ENCODE measurements at regions not wholly inside any gene's neighbourhood (a gene's known extent, or its start where the extent isn't known, plus 50 kb on each side); places are given as distances from the start of the nearest gene placed in this dataset.

DNA sequence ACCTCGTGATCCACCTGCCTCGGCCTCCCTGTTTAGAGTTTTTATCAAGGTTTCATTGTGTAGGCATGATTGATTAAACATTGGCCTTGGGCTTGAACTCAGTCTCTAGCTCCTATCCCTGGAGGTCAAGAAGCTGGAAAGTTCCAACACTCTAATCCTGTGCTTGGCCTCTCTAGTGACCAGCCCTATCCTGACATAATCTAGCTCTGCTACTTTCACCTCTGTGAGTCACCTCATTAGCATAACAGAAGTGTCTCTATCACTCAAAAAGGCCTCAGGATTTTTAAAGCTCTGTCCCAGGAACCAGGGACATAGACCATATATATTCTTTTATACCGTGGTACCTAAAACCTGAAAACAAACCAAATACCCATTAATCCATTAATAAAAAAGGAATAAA is 377.5 kb downstream of the CENPC start:
- TF ChIP-seq, protein P1, sequence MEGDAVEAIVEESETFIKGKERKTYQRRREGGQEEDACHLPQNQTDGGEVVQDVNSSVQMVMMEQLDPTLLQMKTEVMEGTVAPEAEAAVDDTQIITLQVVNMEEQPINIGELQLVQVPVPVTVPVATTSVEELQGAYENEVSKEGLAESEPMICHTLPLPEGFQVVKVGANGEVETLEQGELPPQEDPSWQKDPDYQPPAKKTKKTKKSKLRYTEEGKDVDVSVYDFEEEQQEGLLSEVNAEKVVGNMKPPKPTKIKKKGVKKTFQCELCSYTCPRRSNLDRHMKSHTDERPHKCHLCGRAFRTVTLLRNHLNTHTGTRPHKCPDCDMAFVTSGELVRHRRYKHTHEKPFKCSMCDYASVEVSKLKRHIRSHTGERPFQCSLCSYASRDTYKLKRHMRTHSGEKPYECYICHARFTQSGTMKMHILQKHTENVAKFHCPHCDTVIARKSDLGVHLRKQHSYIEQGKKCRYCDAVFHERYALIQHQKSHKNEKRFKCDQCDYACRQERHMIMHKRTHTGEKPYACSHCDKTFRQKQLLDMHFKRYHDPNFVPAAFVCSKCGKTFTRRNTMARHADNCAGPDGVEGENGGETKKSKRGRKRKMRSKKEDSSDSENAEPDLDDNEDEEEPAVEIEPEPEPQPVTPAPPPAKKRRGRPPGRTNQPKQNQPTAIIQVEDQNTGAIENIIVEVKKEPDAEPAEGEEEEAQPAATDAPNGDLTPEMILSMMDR (IDR thresholded peaks at IDR 0.05; ENCODE audit: insufficient read depth, low read length), result no peak
- TF ChIP-seq POLR2AphosphoS5 (IDR thresholded peaks at IDR 0.05; ENCODE audit: low read depth) (no peak), SPI1 (IDR thresholded peaks at IDR 0.05; ENCODE audit: borderline replicate concordance, low read depth) (no peak), GABPA (IDR thresholded peaks at IDR 0.05; ENCODE audit: low read depth) (no peak)
- TF ChIP-seq, protein P2, sequence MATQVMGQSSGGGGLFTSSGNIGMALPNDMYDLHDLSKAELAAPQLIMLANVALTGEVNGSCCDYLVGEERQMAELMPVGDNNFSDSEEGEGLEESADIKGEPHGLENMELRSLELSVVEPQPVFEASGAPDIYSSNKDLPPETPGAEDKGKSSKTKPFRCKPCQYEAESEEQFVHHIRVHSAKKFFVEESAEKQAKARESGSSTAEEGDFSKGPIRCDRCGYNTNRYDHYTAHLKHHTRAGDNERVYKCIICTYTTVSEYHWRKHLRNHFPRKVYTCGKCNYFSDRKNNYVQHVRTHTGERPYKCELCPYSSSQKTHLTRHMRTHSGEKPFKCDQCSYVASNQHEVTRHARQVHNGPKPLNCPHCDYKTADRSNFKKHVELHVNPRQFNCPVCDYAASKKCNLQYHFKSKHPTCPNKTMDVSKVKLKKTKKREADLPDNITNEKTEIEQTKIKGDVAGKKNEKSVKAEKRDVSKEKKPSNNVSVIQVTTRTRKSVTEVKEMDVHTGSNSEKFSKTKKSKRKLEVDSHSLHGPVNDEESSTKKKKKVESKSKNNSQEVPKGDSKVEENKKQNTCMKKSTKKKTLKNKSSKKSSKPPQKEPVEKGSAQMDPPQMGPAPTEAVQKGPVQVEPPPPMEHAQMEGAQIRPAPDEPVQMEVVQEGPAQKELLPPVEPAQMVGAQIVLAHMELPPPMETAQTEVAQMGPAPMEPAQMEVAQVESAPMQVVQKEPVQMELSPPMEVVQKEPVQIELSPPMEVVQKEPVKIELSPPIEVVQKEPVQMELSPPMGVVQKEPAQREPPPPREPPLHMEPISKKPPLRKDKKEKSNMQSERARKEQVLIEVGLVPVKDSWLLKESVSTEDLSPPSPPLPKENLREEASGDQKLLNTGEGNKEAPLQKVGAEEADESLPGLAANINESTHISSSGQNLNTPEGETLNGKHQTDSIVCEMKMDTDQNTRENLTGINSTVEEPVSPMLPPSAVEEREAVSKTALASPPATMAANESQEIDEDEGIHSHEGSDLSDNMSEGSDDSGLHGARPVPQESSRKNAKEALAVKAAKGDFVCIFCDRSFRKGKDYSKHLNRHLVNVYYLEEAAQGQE (IDR thresholded peaks at IDR 0.05; ENCODE audit: insufficient replicate concordance, low read depth), result no peak

Data from HL-60 (cell line).